Pulmonary artery endothelial cell (primary cell): ENCODE measurements at regions not wholly inside any gene's neighbourhood (a gene's known extent, or its start where the extent isn't known, plus 50 kb on each side); places are given as distances from the start of the nearest gene placed in this dataset.

ENCODE experiments used
- DNase-seq: peaks from one replicate; pipeline ENCODE4 v3.0.0-alpha.2; 2011; ENCODE audit warnings: low read depth, low spot score

DNA sequence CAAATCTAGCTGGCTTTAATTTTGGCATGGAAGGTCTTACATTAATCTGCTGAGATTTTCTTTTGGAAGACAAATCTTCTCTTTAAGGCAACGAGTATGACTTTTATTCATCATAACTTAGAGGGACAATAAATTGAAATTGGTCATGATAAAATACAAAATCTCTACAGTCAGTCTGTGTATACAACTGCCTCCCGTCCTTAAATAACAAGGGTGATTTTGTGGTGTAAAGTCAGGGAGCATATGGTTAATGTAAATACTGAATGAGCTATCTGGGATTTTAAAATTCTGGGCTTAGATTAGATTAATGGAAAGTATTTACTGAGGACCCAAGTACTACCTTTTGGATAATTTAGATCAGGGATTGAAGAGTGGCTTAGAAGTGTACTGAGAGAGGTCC lies 328.4 kb upstream of the HAND2 start:
- no peak for DNase-seq

DNA sequence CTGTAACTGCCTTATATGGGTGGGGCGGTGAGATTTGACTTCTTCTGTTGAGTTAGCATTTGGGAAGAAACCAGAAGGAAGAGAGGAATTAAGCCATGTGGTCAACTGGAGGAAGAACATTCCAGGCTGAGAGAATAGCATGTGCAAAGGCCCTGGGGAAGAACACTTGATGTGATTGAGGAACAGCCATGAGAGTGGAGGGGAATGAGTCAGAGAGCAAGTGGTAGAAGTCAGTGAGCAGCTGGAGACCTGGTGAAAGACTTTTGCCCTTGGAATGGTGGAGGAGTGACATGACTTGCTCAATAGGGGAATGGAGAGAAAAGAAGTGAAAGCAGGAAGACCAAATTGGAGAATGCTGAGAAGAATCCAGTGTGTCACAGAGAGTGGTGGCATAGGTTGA lies 327.8 kb upstream of the HAND2 start:
- no peak for DNase-seq

DNA sequence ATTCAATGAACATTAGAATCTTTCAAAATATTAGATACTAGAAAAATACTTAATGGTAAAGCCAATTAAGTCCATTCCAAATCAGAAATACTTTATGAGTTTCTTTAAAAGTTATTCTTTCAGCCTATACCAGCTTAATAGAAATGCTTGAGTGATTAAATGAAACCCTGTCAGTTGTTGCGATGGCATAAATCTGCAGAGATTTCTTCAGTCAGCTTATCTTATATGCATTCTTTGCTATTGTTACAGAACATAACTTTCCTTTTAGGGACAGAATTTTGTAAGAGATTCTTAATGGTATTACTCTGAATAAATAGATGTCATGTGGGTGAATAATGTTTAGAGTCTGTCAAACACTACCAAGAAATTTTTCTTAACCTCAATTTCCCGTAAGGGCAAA lies 325.0 kb upstream of the HAND2 start:
- DNase-seq = no peak

DNA sequence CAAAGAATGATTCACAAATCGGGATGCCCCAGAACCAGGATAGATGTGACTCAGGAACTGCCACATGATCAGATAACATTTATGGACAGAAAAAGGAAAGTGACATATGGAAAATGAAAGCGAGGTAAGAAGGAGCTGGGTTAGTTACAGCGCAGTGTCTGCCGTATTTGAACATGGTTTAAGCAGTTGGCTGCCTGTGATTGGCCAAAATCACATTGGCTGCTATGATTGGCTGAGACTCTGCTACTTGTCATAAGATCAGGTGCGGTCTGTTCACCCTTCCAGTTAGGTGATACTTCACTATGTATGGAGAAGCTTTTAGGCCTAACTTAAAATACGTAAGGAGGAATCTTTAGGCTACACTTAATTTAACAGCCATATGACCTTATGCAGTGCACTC lies 322.7 kb upstream of the HAND2 start:
- no peak for DNase-seq

DNA sequence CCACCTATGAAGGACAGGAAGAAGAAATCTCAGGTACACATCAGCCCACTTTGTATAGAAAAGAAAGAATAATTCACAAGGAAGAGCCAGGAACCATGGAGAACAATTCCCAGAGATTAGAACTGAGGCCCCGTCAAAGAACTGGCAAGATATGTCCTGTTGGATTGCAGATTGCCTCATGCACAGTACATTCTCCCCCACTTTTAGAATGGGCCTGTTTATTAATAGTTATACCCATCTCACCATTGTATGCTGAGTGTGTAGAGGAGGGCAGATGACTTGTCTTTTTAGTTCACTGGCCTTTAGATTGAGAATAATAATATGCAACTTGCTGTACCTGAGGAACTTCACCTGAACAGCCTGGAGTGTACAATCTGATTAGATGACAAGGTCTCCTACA lies 315.6 kb upstream of the HAND2 start:
- DNase-seq = no peak

DNA sequence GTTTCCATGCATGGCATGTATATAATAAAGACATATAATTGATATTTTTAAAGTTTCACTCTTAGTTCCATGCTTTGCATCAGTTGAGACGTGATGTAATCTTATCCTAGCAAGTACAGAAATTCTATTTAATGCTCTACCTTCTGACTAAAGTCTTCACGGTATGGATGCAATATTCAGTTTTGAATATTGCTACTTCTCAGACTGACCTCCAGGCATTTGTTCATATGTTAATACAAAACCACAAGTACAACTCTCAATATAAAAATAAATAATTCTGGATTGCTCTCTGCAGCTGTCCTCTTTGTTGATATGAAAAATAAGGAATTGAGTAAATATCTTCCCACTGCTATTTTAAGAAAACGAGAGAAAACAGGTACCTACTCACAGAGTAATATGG lies 309.8 kb upstream of the HAND2 start:
- DNase-seq = no peak

DNA sequence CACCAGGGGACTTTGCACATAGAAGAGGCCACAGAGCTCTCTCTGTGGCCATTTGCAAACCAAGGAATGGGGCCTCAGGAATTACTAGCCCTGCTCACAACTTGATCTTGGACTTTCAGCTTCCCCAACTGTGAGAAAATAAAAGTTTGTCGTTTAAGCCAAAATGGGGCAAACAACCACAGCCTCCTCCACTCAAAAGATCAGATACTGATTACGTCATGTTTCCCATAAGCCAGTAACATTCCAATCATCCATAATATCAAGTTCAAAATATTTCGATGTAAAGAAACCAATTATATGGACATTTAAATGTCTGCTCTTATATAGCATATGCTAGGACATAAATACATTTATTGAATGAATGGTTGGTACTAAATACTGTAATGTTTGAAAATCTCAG lies 307.5 kb upstream of the HAND2 start:
- DNase-seq = no peak

DNA sequence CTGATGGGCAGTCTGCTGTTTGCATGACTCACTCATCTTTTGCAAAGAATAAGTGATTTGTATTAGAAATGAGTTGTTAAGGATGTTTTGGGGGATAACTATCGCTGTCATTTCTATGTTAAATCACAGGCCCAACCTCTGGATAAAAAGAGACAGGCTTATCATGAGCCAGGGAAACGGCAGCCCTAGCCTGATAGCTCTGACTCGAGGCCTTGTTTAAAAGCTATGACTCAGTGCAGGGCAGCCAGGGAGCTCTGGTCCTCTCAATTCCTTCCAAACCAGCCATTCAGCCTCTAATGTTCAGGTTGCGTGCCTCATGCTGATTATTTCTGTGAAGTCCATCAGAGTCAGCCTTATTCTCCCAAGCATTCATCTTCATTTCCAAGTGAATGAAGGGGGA lies 305.9 kb upstream of the HAND2 start:
- no peak for DNase-seq

DNA sequence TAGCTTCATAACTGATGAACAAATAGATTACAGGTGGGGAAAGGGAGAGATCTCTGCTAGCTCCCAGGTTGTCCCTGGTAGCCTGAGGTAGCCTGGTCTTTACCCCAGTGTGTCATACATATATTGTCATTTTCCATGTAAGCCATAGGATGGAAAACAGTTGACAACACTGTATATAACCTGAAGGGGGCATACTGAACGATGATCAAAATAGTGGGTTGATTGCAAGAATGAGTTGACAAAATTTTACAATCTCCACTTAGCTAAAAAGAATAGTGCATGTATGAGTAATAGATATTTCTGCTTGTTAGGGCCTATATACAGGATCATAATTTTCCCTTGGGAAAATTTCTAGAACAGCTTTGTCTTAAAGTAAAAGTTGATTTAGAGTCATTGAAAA lies 304.1 kb upstream of the HAND2 start:
- DNase-seq = no peak

DNA sequence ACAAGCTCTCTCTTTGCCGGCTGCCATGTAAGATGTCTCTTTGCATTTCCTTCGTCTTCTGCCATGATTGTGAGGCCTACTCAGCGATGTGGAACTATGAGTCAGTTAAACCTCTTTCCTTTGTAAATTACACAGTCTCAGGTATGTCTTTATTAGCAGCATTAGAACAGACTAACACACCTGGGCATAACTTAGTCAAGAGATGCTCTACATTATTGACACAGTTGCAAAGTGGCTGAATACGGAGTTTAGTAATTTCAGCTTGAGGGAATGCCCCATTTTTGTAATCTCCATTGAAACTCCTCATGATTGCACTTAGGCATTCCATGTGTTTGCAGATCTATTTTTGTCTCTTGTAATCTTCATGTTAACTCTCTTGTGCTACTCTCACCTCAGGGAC lies 299.5 kb upstream of the HAND2 start:
- no peak for DNase-seq

DNA sequence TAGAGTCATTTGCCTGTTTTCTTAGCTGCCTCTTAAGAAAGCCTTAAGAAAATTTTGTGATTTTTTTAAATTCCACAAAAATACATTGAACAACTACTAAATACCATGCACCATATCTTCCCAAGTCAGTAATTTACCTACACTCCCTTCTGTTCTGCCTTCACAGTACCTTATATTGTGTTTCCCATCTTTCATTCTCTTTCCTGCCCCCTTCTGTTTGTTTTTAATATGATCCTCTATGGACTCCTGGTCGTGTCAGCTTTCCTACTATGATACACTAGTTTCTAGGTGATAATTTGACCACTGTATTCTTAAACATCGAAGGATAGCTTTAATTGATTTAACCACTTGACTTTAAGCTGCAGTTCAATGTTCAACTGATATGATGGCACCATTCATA lies 297.7 kb upstream of the HAND2 start:
- no peak for DNase-seq

DNA sequence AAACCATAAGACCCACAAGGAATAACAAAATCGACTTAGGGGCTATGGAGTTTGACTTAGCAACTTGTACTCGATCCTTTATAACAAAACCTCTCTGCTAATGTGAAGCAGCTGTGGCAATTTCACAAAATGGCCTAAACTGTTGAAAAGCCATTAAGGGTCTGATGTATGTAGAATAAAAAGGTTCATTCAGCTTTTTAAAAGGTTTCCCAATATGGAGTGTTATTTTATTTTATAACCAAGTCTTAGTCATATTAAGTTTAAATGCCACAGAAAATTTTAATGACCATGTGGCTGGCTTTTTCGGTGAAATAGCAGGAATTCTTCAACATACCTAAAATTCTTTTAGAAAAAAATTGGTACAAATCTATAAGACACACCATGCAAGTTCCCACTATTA lies 291.8 kb upstream of the HAND2 start:
- DNase-seq = no peak

DNA sequence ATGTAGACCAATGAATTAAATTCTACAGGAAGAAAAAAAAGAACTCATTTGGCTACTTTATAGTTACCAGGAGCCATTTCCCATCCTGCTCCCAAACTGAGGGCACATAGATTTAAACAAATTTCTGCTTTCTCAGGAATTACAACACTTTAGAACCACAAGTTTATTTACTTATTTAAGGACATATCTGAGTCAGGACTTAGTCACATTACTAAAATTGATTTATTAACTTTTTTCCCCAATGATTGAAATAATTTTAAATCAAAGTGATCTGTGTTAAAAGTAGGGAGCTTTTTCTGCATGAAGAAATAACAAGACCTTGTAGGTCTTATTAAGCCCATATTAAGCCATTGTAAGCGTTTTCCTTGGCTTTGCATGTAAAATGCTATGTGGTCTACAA lies 291.0 kb upstream of the HAND2 start:
- DNase-seq = no peak

DNA sequence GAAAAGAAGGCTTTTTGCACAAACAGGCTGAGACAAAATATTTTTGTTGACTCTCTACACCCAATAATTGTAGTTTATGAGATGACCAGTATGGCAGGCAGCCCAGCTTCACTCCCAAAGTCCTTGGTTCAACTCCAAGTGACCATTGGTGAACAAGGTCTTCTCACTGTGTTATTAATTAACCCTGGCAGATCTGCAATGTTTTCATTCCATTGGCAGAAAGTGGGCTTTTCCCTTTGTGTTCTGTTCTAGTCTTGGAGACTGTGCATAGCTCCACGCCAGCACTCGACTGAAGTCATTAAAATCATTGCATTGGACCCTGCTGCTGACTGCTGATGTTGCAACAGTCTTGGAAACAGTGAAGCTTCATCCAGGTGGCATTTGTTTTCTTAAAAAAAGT lies 277.3 kb upstream of the HAND2 start:
- no peak for DNase-seq

DNA sequence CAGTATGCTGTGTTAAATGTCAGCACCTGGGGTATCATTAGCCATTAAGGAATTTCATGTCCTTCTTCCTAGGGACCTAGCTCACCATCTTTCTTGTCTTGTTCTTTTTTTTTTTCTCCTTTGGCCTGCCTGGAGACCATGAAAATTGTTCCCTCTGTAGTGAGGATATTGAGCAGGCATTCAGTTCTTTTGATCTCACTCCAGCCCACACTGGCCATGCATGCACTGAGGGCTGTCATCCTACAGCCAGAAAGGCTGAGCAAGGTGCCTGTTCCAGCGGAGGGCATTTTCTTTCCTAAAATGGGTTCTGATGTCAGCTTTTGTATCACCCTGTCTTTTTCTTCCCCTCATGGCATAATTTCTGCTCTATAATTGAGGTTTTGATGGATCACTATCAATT lies 275.9 kb upstream of the HAND2 start:
- DNase-seq = no peak

DNA sequence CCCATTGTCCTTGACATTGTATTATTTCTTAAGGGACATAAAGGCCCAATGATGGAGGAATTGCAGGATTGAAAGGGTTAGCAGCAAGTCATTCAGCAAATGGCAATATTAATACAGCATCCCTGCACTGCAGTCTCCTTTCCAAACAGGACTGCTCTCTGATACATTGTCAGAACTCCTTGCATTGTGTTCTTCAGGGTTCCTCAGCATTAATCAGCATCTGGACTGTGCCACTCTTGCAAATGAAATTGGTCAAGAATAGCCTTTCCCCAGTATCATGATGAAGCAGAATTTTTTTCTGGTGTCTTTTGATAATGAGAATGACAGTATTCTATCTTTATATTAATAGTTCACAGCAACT lies 272.6 kb upstream of the HAND2 start:
- no peak for DNase-seq

DNA sequence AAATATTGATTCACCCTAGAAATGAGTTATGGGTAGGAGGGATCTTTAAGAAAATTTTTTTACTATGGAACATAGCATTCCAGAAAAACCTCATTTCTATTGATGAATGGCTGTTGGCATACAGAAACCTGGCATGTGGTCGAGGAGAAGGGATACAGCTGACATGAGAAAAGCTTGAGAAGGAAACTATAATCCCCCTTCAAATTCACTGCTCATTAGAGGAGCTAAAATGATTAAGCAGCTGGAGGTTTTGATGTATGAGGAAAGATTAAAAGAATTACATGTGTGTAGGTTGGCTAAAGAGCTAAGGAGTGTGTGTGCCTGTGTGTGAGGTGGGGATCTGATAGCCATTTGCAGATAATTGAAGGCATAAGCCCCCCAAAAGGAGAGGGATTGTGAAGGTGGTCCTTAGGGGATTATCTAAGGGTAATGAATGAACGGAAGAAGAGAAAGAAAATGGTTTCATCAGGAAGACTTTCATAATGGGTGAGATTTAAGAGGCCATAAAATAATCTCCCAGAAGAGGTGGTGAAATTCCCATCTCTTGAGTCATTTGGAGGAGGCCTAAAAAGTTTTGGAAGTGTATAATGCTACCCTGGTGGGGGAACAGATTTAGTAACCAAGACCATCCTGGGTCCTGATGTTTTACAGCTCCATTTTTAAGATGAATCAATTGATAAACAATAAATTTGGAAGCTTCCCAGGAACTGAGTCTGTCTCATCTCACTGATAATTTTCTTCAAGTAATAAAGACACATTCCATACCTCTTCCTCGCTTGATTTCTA lies 272.0 kb upstream of the HAND2 start:
- DNase-seq = no peak

DNA sequence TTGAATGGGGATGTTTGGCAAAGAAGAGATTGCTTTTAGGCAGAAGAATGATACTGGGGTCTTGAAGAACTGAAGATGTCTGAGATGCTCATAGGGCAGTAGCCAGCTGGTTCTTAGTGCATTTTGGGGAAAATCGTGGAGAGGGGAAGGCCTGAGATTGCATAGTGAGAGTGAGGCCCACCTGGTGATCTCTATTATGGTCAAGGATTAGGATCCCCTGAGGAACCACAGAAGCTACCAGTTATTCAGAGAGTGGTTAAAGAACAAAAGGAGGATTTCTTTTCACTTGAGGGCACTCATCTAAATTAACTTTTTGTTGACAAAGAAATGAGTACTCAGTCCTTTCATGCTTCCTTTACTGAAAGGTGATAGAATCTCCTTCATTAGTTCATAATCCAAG lies 271.3 kb upstream of the HAND2 start:
- no peak for DNase-seq

DNA sequence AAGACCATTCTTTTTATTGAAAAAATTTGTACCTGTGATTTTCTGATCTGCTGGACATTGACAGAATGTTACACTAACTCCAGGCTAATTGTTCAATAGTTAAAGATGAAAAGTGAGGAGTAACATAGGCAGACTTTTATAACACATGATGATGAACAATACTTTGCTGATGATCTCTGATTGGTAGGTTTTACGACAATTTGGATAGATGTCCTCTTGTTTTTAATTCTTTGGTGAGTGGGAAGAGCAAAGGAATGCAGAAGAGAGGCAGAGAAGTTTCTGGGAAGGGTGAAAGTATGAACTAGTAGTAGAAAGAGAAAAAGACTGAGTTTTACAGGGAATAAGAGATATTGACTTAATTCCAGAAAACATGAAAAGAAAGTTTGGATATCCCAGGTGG lies 267.3 kb upstream of the HAND2 start:
- DNase-seq = no peak

DNA sequence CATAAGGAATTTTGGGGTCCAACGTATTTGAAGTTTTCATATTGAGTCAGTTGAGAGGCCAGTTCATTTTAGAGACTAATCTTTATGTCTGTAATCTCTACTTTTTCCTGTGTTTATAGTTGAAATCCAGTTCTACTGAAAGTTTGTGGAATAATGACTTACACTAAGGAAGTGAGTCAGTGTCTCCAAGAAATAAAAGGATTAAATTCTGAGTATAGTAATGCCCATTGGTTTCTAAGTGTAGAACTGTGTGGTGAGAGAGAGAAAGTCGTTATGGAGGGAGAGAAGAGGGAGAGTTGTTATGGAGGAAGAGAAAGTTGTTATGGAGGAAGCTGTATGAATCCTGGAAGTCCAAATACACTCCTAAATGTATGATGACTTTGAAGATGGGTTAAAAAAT lies 264.6 kb upstream of the HAND2 start:
- DNase-seq = peak; percentile 4

DNA sequence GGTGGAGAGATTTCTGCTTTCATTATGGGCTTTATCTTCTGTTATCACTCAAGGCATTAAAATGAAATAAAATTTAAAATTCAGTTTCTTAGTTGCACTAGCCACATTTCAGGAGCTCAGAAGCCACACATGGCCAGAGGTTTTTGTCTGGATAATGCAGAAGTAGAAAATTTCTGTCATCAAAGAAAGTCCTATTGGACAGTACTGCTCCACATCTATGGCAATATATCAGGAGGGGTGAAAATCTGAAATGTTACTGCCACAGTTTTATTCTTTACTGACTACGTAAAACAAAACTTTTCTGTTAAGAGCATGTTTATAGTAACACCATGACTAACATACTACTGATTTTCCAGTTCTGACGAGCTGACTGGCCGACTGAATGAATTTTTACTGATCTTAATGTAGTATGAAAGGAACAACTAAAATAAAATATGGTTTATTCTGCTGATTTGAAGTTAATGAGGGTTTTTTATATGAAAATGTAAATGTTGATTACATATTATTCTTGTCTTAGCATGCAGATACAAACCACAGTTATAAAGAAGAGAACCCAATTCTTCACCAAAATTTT lies 264.0 kb upstream of the HAND2 start:
- DNase-seq = no peak

DNA sequence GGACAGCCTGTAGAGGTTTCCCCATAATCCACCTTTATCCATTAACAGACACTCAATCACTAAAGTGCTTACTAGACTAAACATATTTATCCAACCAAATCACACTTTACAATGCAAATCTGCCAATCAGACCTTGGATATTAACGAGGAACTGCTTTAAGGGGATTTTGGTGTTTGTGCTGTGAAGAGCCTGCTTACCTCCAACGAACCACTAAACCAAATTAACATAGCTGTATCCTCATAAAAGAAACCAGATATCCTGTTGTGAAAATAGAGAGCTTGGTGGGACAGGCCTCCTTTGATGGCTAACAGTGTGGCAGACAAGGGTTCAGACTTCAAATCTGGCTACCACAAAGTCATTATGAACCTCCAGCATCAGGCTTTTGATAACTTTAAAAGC lies 252.6 kb upstream of the HAND2 start:
- DNase-seq = no peak

DNA sequence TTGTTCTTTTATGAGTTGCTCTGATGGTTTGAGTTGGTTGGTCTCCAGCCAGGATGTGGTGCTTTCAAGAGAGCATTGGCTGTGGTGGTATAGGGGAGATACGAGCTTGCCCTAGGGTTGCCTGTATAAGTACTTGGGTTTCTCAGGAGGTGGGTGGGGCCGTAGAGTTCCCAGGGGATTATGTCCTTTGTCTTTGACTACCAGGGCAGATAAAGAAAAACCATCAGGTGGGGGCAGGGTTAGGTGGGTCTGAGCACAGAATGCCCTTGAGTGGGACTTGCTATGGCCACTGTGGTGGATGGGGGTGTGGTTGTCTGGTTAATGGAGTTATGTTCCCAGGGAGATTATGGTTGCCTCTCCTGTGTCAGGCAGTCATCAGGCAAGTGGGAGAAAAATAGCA lies 247.9 kb upstream of the HAND2 start:
- DNase-seq = no peak

DNA sequence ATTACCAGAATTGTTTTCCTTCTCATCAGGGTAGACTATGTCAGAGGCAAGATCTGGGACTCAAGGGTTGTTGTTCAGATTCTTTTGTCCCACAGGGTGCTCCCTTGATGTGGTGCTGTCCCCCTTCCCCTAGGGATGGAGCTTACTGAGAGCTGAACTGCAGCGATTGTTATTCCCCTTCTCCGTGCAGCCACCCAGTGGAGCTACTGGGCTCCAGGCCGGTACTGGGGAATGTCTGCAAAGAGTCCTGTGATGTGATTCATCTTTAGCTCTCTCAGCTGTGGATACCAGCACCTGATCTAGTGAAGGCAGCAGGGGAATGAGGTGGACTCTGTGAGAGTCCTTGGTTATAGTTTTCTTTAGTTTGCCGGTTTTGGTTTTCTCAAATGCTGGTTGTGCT lies 247.4 kb upstream of the HAND2 start:
- no peak for DNase-seq
